Ishikawa (cell line): ENCODE measurements at regions not wholly inside any gene's neighbourhood (a gene's known extent, or its start where the extent isn't known, plus 50 kb on each side); places are given as distances from the start of the nearest gene placed in this dataset.

Experiments
- CEBPB ChIP-seq: IDR thresholded peaks from 2 replicates; pipeline ENCODE4 v1.6.1; 2012
- FOXM1 ChIP-seq: IDR thresholded peaks from 2 replicates; pipeline ENCODE4 v1.6.1; 2012; ENCODE audit warnings: low read depth, borderline replicate concordance
- MAX ChIP-seq: IDR thresholded peaks from 2 replicates; pipeline ENCODE4 v1.6.1; 2012
- RAD21 ChIP-seq: IDR thresholded peaks from 2 replicates; pipeline ENCODE4 v1.6.1; 2012; ENCODE audit warnings: low read depth
- REST ChIP-seq: IDR thresholded peaks from 2 replicates; pipeline ENCODE4 v1.6.1; 2012; ENCODE audit warnings: low read depth, mild to moderate bottlenecking
- TAF1 ChIP-seq: IDR thresholded peaks from 2 replicates; pipeline ENCODE4 v1.6.1; 2012; ENCODE audit warnings: low read depth, mild to moderate bottlenecking
- TEAD4 ChIP-seq: IDR thresholded peaks from 2 replicates; pipeline ENCODE4 v1.6.1; 2012

GRCh38 chr1:224506141-224506814, 71.7 kb upstream of the WDR26 start:
- TF ChIP-seq RAD21 (no peak), REST (no peak), TEAD4 (no peak), TAF1 (no peak), CEBPB (no peak), MAX (no peak), FOXM1 (no peak)
